ENCODE measurements at regions not wholly inside any gene's neighbourhood (a gene's known extent, or its start where the extent isn't known, plus 50 kb on each side); places are given as distances from the start of the nearest gene placed in this dataset.
"Not testable (repeated sequence)": the region's sequence is repeated elsewhere in the genome, so short reads cannot be mapped to it uniquely, and the experiment has no call there.

GRCh38 chr9:88872192-88872946 is 118.9 kb upstream of the S1PR3 start:
- DNase-seq (ENCODE audit: low spot score): no peak

DNA sequence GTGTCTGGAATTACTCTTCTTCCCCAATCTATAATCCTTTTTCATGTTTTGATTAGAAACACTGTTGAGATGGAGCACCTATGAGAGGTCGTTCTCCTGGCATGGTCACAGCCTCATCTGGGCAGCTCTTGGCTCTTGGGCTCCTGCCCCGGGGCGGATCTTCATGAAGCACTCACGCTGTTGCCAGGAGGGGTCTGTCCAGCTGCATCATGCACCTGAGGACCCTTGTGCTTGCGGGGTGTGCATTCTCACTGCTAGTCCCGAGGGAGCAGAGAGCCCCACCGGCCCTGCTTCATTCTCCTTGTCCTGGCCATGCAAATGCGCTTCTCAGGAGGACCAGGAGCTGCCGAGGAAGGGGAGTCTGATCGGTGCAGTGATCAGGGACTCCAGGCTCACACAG is 117.6 kb upstream of the S1PR3 start:
- DNase-seq (ENCODE audit: low spot score): no peak

DNA sequence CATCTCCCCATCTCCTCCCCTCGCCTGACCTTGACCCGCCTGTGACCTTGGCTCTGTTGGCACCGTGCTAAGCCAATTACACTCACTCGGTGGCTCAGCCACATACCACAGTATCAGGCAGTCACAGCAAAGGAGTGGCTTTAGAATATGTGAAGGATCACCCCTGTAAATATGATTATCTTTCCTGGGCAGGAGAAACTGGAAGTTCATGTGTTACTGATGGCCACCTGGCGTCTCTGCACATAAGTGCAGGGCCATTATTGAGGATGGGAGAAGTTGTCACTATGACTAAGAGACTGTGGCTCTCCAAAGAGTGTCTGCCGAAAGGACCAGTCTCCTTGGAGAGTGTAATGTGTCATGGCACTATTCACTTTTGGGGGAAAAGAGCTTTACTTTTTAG is 116.9 kb upstream of the S1PR3 start:
- no peak for DNase-seq (ENCODE audit: low spot score)

GRCh38 chr9:88875400-88876120 is 115.7 kb upstream of the S1PR3 start:
- DNase-seq (ENCODE audit: low spot score): no peak

GRCh38 chr9:88880199-88880598 is 111.1 kb upstream of the S1PR3 start:
- DNase-seq (ENCODE audit: low spot score): no peak

- DNase-seq (ENCODE audit: low spot score): not testable (repeated sequence)
These were observed 107.0 kb upstream of the S1PR3 start for GRCh38 chr9:88884291-88884690.

- DNase-seq (ENCODE audit: low spot score): not testable (repeated sequence)
These were observed 104.5 kb upstream of the S1PR3 start for GRCh38 chr9:88886762-88887161.

DNA sequence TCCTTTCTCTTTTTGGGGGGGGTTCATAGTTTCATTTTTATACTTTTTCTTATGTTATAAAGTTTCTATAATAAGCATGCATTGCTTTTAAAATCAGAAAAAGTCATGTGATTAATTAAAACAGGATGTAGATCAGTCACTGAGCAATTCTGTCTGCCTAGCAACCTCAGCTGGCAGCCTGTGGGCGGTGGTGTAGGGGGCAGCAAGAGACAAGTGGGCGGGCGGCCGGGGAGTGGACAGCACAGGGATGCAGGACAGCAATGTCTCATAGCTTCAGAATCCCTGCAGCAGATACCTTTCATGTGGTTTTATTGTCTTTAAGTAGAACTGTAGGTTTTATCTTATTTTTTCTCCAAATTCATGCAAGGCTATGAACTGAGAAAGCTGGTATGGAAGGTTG is 101.9 kb upstream of the S1PR3 start:
- DNase-seq (ENCODE audit: low spot score): no peak

- no peak for DNase-seq (ENCODE audit: low spot score)
These were observed 100.7 kb upstream of the S1PR3 start for GRCh38 chr9:88890546-88890945.

GRCh38 chr9:88891040-88891439 is 100.2 kb upstream of the S1PR3 start:
- DNase-seq (ENCODE audit: low spot score): no peak

DNA sequence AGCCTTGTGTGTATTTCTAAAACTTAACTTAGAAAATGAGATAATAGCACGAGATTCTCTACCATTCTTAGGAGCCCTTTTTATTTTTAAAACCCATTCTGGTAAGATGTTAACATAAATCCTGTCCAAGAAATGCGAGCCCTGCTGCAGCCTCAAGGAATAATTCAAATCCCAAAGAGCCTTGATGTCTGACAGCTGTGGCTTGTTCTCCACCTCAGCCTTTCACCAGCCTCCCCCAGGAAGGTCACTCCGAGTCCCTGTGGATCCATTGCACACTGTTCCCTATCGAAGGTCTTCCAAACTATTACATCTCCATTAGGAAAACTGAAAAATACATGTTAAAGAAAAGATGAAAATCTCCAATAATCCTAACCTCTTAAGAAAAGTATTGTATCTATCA is 98.5 kb upstream of the S1PR3 start:
- DNase-seq (ENCODE audit: low spot score): no peak

- DNase-seq (ENCODE audit: low spot score): no peak
These were observed 94.2 kb upstream of the S1PR3 start for GRCh38 chr9:88897081-88897480.

DNA sequence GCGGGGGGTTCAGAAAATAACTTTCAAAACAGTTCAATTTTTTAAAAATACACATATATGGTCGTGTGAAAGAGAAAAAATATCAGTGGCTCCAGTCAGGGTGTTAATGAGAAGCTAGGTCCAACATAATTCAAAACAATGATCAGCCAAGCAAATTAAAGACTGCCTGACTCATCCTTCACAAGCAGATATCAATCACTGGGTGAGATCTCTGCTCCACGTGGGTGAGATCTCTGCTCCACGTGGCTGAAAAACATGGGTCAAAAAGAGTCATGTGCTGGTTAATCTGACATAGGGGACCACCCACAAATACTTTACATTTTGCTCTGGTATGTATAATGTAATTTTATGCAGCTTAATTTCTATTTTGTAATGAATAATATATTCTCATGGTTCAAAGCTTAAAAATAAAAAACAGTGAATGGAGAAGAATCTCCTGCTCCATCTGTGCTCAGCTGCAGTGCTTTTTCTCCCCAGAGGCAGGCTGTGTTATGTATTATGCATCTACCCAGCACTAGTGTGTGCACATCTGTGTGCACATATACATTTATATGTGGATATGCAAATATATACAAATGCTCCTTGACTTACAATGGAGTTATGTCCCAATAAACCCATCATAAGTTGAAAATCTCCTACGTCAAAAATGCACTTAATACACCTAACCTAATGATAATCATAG is 93.1 kb upstream of the S1PR3 start:
- DNase-seq (ENCODE audit: low spot score): no peak

GRCh38 chr9:88905506-88905905 is 85.8 kb upstream of the S1PR3 start:
- DNase-seq (ENCODE audit: low spot score): no peak

DNA sequence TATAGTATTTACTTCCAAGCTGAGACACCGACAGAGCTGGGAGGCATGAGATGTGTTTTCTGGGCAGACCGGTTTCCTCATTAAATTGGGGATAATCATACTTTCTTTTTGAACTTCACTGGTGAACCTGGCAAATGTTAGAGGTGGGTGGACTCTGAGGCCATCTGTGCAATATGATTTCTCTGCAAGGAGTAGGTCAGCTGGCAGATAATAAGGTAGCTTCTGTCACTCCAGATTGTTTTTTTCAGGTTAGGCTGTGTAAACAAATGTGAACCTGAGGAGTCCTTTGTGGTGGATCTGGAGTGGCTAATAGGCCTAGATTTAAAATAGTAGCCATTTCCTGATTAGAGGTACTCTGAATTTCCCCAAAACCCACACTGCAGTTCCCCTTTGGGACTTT is 75.4 kb upstream of the S1PR3 start:
- no peak for DNase-seq (ENCODE audit: low spot score)

DNA sequence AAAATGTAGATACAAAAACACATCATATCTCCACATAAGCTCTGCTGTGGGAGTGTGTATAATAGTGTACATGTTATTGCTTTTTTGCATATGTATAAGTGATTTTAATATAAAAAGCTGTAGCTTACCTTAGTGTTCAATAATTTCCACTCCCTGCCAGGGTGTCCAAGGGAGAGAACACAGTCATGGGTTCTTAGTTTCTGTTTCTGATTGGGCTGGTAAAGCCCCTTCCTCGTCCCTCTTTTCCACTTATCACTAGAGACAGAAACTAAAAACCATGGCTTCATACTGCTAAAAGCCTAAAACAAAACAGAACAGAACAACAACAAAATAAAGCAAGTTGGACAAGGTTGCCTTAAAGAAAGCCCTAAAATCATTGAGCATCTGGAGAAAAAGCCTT is 74.4 kb upstream of the S1PR3 start:
- no peak for DNase-seq (ENCODE audit: low spot score)

- DNase-seq (ENCODE audit: low spot score): no peak
These were observed 73.9 kb upstream of the S1PR3 start for GRCh38 chr9:88917375-88917774.

DNA sequence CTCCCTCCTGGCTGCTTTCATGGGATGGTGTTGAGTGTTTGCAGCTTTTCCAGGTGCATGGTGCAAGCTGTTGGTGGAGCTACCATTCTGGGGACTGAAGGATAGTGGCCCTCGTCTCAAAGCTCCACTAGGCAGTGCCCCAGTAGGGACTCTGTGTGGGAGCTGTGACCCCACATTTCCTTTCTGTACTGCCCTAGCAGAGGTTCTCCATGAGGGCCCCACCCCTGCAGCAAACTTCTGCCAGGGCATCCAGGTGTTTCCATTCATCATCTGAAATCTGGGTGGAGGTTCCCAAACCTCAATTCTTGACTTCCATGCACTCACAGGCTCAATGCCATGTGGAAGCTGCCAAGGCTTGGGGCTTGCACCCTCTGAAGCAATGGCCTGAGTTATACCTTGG is 72.7 kb upstream of the S1PR3 start:
- not testable (repeated sequence) for DNase-seq (ENCODE audit: low spot score)

GRCh38 chr9:88920645-88921044 is 70.6 kb upstream of the S1PR3 start:
- no peak for DNase-seq (ENCODE audit: low spot score)

GRCh38 chr9:88922091-88922490 is 69.2 kb upstream of the S1PR3 start:
- DNase-seq (ENCODE audit: low spot score): peak; percentile 28

- DNase-seq (ENCODE audit: low spot score): no peak
These were observed 68.2 kb upstream of the S1PR3 start for GRCh38 chr9:88923092-88923491.

DNA sequence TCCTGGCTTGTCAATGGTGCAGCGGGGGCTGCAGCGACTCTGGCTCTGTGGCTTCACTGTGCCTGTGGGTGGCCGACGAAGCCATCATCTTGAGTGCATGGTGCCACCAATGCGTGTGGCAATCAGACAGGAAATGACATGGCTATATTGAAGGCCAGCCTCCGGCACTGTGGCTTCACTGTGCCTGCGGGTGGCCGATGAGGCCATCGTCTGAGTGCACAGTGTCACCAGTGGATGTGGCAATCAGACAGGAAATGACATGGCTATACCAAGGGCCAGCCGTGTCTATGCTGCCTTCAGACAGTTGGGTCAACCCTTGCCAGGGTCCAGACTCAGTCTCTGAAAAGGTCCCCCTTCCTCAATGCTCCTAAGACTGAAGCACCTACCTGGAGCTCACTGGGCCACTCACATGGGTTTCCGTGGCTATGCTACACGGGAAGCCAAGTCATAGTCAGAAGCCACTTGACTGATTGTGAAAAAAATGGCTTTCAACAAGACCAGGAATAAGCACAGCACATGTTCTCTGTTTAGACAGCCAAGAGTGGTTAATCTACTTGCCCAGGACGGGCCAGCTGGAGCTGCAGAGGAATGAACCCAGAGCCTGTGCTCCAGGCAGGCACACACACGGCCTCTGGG is 67.5 kb upstream of the S1PR3 start:
- peak; percentile 2 for DNase-seq (ENCODE audit: low spot score)

DNA sequence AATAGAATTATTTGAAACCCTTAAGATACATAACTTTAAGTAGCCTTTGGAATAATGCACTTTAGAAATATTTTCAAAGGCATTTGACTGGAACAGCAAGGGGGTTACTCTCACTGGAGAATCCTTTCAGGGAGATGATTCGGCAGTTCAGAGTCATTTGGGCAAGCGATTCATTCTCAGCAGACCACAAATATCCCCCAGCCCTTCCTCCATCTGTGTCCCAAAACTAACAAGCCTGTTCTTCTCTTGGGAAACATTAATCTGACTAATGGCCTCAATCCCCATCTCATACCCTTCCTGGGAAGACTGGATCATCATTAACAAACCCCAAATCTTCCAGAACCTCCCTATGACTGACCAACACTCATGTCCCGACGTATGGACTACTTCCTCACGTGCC is 65.8 kb upstream of the S1PR3 start:
- DNase-seq (ENCODE audit: low spot score): no peak

Data from CD4-positive, alpha-beta T cell treated with Interleukin-15 for 4 hours (primary cell).